HepG2 (cell line): ENCODE measurements at regions not wholly inside any gene's neighbourhood (a gene's known extent, or its start where the extent isn't known, plus 50 kb on each side); places are given as distances from the start of the nearest gene placed in this dataset.

ENCODE experiments used
- AGO2 ChIP-seq: fragments of 200-400 bp; formaldehyde crosslinking; optimal IDR thresholded peaks from 2 replicates; pipeline ENCODE3; 2017; ENCODE audit warnings: mild to moderate bottlenecking, low read depth, low read length, moderate library complexity
- AHR ChIP-seq: IDR thresholded peaks from 2 replicates; pipeline ENCODE4 v1.6.1; 2018; ENCODE audit warnings: missing genetic modification reagents, missing compliant biosample characterization
- GLI4 ChIP-seq: sonication (generic); formaldehyde crosslinking; IDR thresholded peaks from 2 replicates; pipeline ENCODE4 v1.5.1; 2020; ENCODE audit warnings: missing genetic modification reagents, mild to moderate bottlenecking, moderate library complexity, borderline replicate concordance
- MYC ChIP-seq: sonication (generic); formaldehyde crosslinking; IDR thresholded peaks from 2 replicates; pipeline ENCODE4 v1.9.0; 2021; ENCODE audit warnings: missing genetic modification reagents, borderline replicate concordance
- PHF20 ChIP-seq: sonication (generic); formaldehyde crosslinking; IDR thresholded peaks from 2 replicates; pipeline ENCODE4 v1.5.0; 2020; ENCODE audit warnings: mild to moderate bottlenecking, missing genetic modification reagents
- POLR2AphosphoS5 ChIP-seq: IDR thresholded peaks from 2 replicates; pipeline ENCODE4 v1.6.1; 2012; ENCODE audit warnings: low read depth, low read length
- XRCC5 ChIP-seq: fragments of 200-400 bp; formaldehyde crosslinking; optimal IDR thresholded peaks from 2 replicates; pipeline ENCODE3; 2017; ENCODE audit warnings: mild to moderate bottlenecking, low read length
- ZNF430 ChIP-seq: sonication (generic); formaldehyde crosslinking; IDR thresholded peaks from 2 replicates; pipeline ENCODE4 v1.9.0; 2021; ENCODE audit warnings: mild to moderate bottlenecking, missing genetic modification reagents
- TF ChIP-seq, protein P1 (sequence below): sonication (generic); formaldehyde crosslinking; IDR thresholded peaks from 2 replicates; pipeline ENCODE4 v1.4.0; 2020; ENCODE audit warnings: mild to moderate bottlenecking, missing genetic modification reagents
- TF ChIP-seq, protein P2 (sequence below): sonication (generic); formaldehyde crosslinking; IDR thresholded peaks from 2 replicates; pipeline ENCODE4 v1.5.0; 2020; ENCODE audit warnings: mild to moderate bottlenecking, missing genetic modification reagents, moderate library complexity

DNA sequence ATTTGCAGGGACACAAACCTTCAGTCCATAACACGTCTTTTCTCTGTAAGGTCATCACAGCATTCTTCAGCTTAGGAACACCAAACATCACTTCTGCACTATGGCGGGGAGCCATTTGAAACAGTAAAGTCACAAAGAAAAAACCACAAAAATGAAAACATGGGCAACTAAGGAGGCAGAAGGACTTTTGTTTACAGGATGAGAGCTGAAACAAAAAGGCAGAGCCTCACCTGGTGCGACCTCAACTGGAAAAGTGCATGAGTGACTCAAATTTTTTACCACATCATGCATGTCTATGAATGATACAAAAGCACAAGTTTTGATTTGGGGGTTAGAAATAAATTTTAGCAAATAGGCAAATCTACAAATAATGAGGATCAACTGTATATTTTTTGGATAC, 68.2 kb upstream of the TNFAIP3 start:
- TF ChIP-seq AHR (CRISPR knock-in tag), result no peak
- TF ChIP-seq ZNF430 (CRISPR knock-in tag), result no peak
- no peak for TF ChIP-seq XRCC5
- no peak for TF ChIP-seq AGO2
- TF ChIP-seq PHF20 (CRISPR knock-in tag), result no peak
- TF ChIP-seq POLR2AphosphoS5, result no peak
- TF ChIP-seq, protein P1, sequence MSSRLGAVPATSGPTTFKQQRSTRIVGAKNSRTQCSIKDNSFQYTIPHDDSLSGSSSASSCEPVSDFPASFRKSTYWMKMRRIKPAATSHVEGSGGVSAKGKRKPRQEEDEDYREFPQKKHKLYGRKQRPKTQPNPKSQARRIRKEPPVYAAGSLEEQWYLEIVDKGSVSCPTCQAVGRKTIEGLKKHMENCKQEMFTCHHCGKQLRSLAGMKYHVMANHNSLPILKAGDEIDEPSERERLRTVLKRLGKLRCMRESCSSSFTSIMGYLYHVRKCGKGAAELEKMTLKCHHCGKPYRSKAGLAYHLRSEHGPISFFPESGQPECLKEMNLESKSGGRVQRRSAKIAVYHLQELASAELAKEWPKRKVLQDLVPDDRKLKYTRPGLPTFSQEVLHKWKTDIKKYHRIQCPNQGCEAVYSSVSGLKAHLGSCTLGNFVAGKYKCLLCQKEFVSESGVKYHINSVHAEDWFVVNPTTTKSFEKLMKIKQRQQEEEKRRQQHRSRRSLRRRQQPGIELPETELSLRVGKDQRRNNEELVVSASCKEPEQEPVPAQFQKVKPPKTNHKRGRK (CRISPR knock-in tag), result no peak
- TF ChIP-seq MYC, result no peak
- TF ChIP-seq GLI4 (CRISPR knock-in tag), result no peak
- TF ChIP-seq, protein P2, sequence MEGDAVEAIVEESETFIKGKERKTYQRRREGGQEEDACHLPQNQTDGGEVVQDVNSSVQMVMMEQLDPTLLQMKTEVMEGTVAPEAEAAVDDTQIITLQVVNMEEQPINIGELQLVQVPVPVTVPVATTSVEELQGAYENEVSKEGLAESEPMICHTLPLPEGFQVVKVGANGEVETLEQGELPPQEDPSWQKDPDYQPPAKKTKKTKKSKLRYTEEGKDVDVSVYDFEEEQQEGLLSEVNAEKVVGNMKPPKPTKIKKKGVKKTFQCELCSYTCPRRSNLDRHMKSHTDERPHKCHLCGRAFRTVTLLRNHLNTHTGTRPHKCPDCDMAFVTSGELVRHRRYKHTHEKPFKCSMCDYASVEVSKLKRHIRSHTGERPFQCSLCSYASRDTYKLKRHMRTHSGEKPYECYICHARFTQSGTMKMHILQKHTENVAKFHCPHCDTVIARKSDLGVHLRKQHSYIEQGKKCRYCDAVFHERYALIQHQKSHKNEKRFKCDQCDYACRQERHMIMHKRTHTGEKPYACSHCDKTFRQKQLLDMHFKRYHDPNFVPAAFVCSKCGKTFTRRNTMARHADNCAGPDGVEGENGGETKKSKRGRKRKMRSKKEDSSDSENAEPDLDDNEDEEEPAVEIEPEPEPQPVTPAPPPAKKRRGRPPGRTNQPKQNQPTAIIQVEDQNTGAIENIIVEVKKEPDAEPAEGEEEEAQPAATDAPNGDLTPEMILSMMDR (CRISPR knock-in tag), result no peak
